Stimulated activated CD4-positive, alpha-beta T cell treated with anti-CD3 and anti-CD28 coated beads, Interleukin-2, amount 100 ng/mL, for 24 hours (primary cell): ENCODE measurements at regions not wholly inside any gene's neighbourhood (a gene's known extent, or its start where the extent isn't known, plus 50 kb on each side); places are given as distances from the start of the nearest gene placed in this dataset.
A peak's percentile ranks its signal among the peaks of the same experiment; 100 is the strongest.

Source experiments
- DNase-seq, 2 donors: peaks; one replicate each; pipeline ENCODE4 v3.0.0-alpha.2; 2020

DNA sequence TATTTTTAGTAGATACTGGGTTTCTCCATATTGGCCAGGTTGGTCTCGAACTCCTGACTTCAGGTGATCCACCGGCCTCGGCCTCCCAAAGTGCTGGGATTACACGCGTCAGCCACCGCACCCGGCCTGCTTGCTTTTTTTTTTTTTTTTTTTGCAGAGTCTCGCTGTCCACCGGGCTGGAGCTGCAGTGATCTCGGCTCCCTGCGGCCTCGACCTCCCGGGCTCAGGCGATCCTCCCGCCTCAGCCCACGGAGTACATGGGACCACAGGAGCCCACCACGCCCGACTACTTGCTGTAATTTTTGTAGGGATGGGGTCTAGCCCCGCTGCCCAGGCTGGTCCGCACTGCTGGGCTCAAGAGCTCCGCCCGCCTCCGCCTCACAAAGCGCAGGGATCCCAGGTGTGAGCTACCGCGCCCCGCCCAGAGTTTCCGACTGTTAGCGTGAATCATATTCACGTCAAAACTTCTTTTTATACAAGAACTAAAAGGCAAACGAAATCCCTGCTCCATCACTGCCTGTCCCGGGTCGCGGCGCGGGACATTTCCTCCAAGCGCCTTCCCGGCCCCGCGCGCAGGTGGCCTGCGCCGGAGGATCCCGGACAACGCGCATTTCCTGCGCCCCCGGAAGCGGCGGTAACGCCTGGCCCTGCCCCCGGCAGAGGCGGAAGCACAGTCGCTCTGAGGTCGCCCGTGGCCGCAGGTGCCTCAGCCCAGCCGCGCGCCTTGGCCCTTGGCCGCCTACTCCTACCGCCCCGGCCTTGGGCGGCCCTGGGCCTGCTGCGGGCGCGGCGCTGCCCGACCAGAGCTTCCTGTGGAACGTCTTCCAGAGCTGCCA is 50.9 kb upstream of the APOD start:
- DNase-seq: peak; percentile 61 to 64
